NCI-H2227 treated with DMSO at 0.1 percent for 48 hours (cell line): ENCODE measurements at regions not wholly inside any gene's neighbourhood (a gene's known extent, or its start where the extent isn't known, plus 50 kb on each side); places are given as distances from the start of the nearest gene placed in this dataset.
A peak's percentile ranks its signal among the peaks of the same experiment; 100 is the strongest.

Experiments
- DNase-seq: peaks from one replicate; lab custom pipeline; 2025; lab: John Stamatoyannopoulos, UW

- no peak for DNase-seq
These were observed 131.4 kb upstream of the EPHA7 start for GRCh38 chr6:93550551-93551276.

GRCh38 chr6:93549868-93550267 lies 130.5 kb upstream of the EPHA7 start:
- no peak for DNase-seq

GRCh38 chr6:93524671-93525451 lies 105.5 kb upstream of the EPHA7 start:
- DNase-seq: no peak

GRCh38 chr6:93523365-93523764 lies 104.0 kb upstream of the EPHA7 start:
- DNase-seq: peak; percentile 43

GRCh38 chr6:93516441-93516840 lies 97.1 kb upstream of the EPHA7 start:
- DNase-seq: no peak

GRCh38 chr6:93515736-93516135 lies 96.4 kb upstream of the EPHA7 start:
- DNase-seq: no peak

- DNase-seq: no peak
These were observed 79.4 kb upstream of the EPHA7 start for GRCh38 chr6:93498713-93499112.

- DNase-seq: no peak
These were observed 77.2 kb upstream of the EPHA7 start for GRCh38 chr6:93496548-93496947.

GRCh38 chr6:93494057-93494456 lies 74.7 kb upstream of the EPHA7 start:
- DNase-seq: no peak

GRCh38 chr6:93474733-93475179 lies 55.4 kb upstream of the EPHA7 start:
- no peak for DNase-seq

- DNase-seq: no peak
These were observed 51.9 kb upstream of the EPHA7 start for GRCh38 chr6:93471281-93471680.
